Smooth muscle cell (in vitro differentiated cells): ENCODE measurements at regions not wholly inside any gene's neighbourhood (a gene's known extent, or its start where the extent isn't known, plus 50 kb on each side); places are given as distances from the start of the nearest gene placed in this dataset.

Experiments
- DNase-seq: peaks from one replicate; lab custom pipeline; 2025; ENCODE audit not compliant: unreplicated experiment; lab: John Stamatoyannopoulos, UW
- H2AFZ ChIP-seq: fragments of 200-600 bp; sonication (generic); 2 replicates; pipeline ENCODE4 v1.6.0; 2016; ENCODE audit warnings: antibody characterized with exemption, low read depth, mild to moderate bottlenecking
- H3F3A ChIP-seq: fragments of 200-600 bp; sonication (generic); 2 replicates; pipeline ENCODE4 v1.6.0; 2017; ENCODE audit warnings: antibody characterized with exemption, low read depth
- H3K27ac ChIP-seq: fragments of 200-600 bp; sonication (generic); 2 replicates; pipeline ENCODE4 v1.5.1; 2016; ENCODE audit warnings: low read depth, mild to moderate bottlenecking
- H3K27me3 ChIP-seq: fragments of 200-600 bp; sonication (generic); 2 replicates; pipeline ENCODE4 v1.6.1; 2016; ENCODE audit warnings: low read depth, mild to moderate bottlenecking
- H3K36me3 ChIP-seq: fragments of 200-600 bp; sonication (generic); 2 replicates; pipeline ENCODE4 v1.5.1; 2016; ENCODE audit warnings: low read depth
- H3K4me1 ChIP-seq: fragments of 200-600 bp; sonication (generic); 2 replicates; pipeline ENCODE4 v1.5.1; 2016; ENCODE audit warnings: low read depth
- H3K4me2 ChIP-seq: fragments of 200-600 bp; sonication (generic); 2 replicates; pipeline ENCODE4 v1.6.0; 2016; ENCODE audit warnings: mild to moderate bottlenecking
- H3K4me3 ChIP-seq: fragments of 200-600 bp; sonication (generic); 2 replicates; pipeline ENCODE4 v1.5.1; 2016; ENCODE audit warnings: mild to moderate bottlenecking
- H3K79me2 ChIP-seq: fragments of 200-600 bp; sonication (generic); 2 replicates; pipeline ENCODE4 v1.6.0; 2016; ENCODE audit warnings: low read depth, mild to moderate bottlenecking
- H3K9ac ChIP-seq: fragments of 200-600 bp; sonication (generic); 2 replicates; pipeline ENCODE4 v1.6.0; 2016; ENCODE audit warnings: low read depth
- H3K9me3 ChIP-seq: fragments of 200-600 bp; sonication (generic); replicated peaks from 2 replicates; pipeline ENCODE4 v1.5.1; 2016; ENCODE audit warnings: low read depth
- H4K20me1 ChIP-seq: fragments of 200-600 bp; sonication (generic); 2 replicates; pipeline ENCODE4 v1.6.0; 2016; ENCODE audit warnings: low read depth
- WGBS: methylation state at CpG from one replicate; pipeline ENCODE4 v1.1.7; 2016; ENCODE audit warnings: low lambda C conversion rate; 5-methylcytosine and 5-hydroxymethylcytosine counted together
- TF ChIP-seq, protein P1 (sequence below): fragments of 200-600 bp; sonication (generic); IDR thresholded peaks from 2 replicates; pipeline ENCODE4 v1.5.1; 2017; ENCODE audit warnings: borderline replicate concordance, mild to moderate bottlenecking, antibody characterized with exemption; ENCODE audit not compliant: insufficient read depth, poor library complexity, severe bottlenecking

- no peak overlapping the region for H3K9ac ChIP-seq
- WGBS = 37% methylated on average over 3 of the region's 3 CpGs
- no peak overlapping the region for H3K4me3 ChIP-seq
- H3K79me2 ChIP-seq = no peaks in the 10 kb centered on the region
- no peaks in the 10 kb centered on the region for H4K20me1 ChIP-seq
- H3K4me2 ChIP-seq = no peak overlapping the region
- no peaks in the 10 kb centered on the region for H3K9me3 ChIP-seq
- TF ChIP-seq, protein P1, sequence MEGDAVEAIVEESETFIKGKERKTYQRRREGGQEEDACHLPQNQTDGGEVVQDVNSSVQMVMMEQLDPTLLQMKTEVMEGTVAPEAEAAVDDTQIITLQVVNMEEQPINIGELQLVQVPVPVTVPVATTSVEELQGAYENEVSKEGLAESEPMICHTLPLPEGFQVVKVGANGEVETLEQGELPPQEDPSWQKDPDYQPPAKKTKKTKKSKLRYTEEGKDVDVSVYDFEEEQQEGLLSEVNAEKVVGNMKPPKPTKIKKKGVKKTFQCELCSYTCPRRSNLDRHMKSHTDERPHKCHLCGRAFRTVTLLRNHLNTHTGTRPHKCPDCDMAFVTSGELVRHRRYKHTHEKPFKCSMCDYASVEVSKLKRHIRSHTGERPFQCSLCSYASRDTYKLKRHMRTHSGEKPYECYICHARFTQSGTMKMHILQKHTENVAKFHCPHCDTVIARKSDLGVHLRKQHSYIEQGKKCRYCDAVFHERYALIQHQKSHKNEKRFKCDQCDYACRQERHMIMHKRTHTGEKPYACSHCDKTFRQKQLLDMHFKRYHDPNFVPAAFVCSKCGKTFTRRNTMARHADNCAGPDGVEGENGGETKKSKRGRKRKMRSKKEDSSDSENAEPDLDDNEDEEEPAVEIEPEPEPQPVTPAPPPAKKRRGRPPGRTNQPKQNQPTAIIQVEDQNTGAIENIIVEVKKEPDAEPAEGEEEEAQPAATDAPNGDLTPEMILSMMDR = no peak
- H3K4me1 ChIP-seq = peaks cover 5% of the 10 kb centered on the region
- H3F3A ChIP-seq = peaks cover 5% of the 10 kb centered on the region
- no peaks in the 10 kb centered on the region for H3K36me3 ChIP-seq
- H2AFZ ChIP-seq = no peak overlapping the region
- no peak for DNase-seq
- H3K27me3 ChIP-seq = no peaks in the 10 kb centered on the region
- no peak overlapping the region for H3K27ac ChIP-seq
These were observed 158.8 kb upstream of the LYZL2 start for GRCh38 chr10:30788307-30788706.

- Histone ChIP-seq H3K9me3 (no peaks in the 10 kb centered on the region), H3F3A (peaks cover 5% of the 10 kb centered on the region), H4K20me1 (no peaks in the 10 kb centered on the region), H3K9ac (no peak overlapping the region), H3K4me2 (no peak overlapping the region), H3K4me1 (peaks cover 5% of the 10 kb centered on the region), H3K27me3 (no peaks in the 10 kb centered on the region), H3K27ac (no peak overlapping the region), H3K4me3 (no peak overlapping the region), H3K36me3 (no peaks in the 10 kb centered on the region), H2AFZ (no peak overlapping the region), H3K79me2 (no peaks in the 10 kb centered on the region)
- 100% methylated on average over 2 of the region's 2 CpGs for WGBS
- no peak for DNase-seq
- TF ChIP-seq, protein P1 = no peak
These were observed 157.4 kb upstream of the LYZL2 start for GRCh38 chr10:30786906-30787305.

DNA sequence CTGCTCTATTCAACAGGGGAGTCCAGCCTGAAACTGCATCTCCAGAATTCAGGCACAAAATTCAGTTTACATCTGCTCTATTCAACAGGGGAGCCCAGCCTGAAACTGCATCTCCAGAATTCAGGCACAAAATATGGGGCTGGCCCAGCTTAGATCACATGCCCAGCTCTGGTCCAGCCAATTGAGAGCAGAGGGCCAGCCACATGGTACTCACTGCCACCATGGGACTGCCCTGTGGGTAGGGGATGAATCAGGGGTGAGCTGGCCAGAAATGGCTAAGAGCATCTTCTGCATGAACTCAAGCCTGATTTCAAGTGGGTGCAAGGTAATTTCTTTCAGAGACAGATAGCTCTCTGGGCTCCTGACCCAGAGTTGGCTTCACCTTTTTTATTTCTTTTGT is 156.6 kb upstream of the LYZL2 start:
- peaks cover 5% of the 10 kb centered on the region for H3K4me1 ChIP-seq
- no peak overlapping the region for H3K27ac ChIP-seq
- H3K9ac ChIP-seq = no peak overlapping the region
- H2AFZ ChIP-seq = no peak overlapping the region
- H3K4me2 ChIP-seq = no peak overlapping the region
- H3K27me3 ChIP-seq = no peaks in the 10 kb centered on the region
- H3F3A ChIP-seq = peaks cover 5% of the 10 kb centered on the region
- no peaks in the 10 kb centered on the region for H3K9me3 ChIP-seq
- no peaks in the 10 kb centered on the region for H3K79me2 ChIP-seq
- no peak overlapping the region for H3K4me3 ChIP-seq
- DNase-seq = no peak
- no peaks in the 10 kb centered on the region for H4K20me1 ChIP-seq
- no peaks in the 10 kb centered on the region for H3K36me3 ChIP-seq
- TF ChIP-seq, protein P1 = no peak

DNA sequence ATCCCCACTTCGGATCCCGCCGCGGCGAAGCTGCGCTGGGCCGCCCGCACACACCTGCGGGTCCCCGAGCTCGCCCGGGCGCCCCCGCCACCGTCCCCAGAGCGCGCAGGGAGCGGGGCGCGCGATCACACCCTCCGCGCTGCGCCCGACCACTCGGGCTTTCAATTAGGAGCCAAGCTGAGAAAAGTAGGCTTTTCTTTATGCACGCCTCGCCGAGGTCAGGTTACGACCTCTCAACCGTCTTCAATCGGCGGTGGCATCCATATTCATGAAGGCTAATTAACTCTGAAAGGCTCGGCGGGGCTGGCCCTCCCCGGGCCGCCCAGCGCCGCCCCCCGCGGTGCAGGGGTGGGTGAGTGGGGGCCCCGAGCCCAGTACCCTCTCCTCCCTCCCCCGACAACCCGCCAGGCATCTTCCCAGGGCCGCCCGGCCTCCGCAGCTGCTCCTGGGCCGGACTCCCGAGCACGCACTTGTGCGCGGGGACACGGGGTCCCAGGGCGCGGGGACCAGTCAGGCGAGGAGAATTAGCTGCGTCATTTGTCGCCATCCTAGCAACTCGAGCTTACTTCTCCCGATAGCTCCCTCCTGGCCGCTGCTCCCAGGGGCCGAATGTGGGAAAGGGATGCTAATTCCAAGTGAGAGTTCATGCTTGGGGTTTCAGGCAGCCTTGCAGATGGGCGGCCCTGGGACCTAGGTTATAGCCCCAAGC is 155.5 kb upstream of the LYZL2 start:
- peaks cover 5% of the 10 kb centered on the region for H3F3A ChIP-seq
- peak; percentile 26 for DNase-seq
- H3K9ac ChIP-seq = peak overlapping the region; percentile 45
- peaks cover 5% of the 10 kb centered on the region for H3K4me1 ChIP-seq
- peak overlapping the region; percentile 97 for H3K4me2 ChIP-seq
- H3K4me3 ChIP-seq = peak overlapping the region; percentile 83
- H3K36me3 ChIP-seq = no peaks in the 10 kb centered on the region
- no peaks in the 10 kb centered on the region for H3K27me3 ChIP-seq
- H2AFZ ChIP-seq = peak overlapping the region; percentile 97
- H3K9me3 ChIP-seq = no peaks in the 10 kb centered on the region
- H3K27ac ChIP-seq = peak overlapping the region; percentile 16
- H3K79me2 ChIP-seq = no peaks in the 10 kb centered on the region
- H4K20me1 ChIP-seq = no peaks in the 10 kb centered on the region
- TF ChIP-seq, protein P1 = no peak
- 2% methylated on average over 50 of the region's 63 CpGs for WGBS
